ENCODE measurements at regions not wholly inside any gene's neighbourhood (a gene's known extent, or its start where the extent isn't known, plus 50 kb on each side); places are given as distances from the start of the nearest gene placed in this dataset.

- no peak for TF ChIP-seq MAX (IDR thresholded peaks at IDR 0.05)
Measured at GRCh38 chr4:111773858-111774257, 371.4 kb upstream of the FAM241A start (continued).

- Histone ChIP-seq H3K27ac (ENCODE audit: low read depth in 1 of 2, low read length in 2 of 2) (no peak overlapping the region), H3K4me1 (ENCODE audit: control insufficient read depth in 4 of 4, insufficient read depth in 4 of 4, low read length in 3 of 4) (no peaks in the 10 kb centered on the region), H3K36me3 (ENCODE audit: control insufficient read depth in 4 of 4, insufficient read depth in 3 of 4, low read depth in 1 of 4, low read length in 3 of 4) (no peaks in the 10 kb centered on the region), H3K9me3 (ENCODE audit: control insufficient read depth in 4 of 4, low read length in 3 of 4) (no peaks in the 10 kb centered on the region), H3K4me3 (ENCODE audit: low read depth in 1 of 3, low read length in 3 of 3) (no peak overlapping the region), H3K27me3 (ENCODE audit: control insufficient read depth in 4 of 4, insufficient read depth in 4 of 4, low read length in 3 of 4) (peaks cover 0 to 5% (median 1%) of the 10 kb centered on the region in 4 donors), H3K9ac (ENCODE audit: low read depth in 1 of 2, low read length in 2 of 2) (no peak overlapping the region)
- TF ChIP-seq SP1 (IDR thresholded peaks at IDR 0.05), result no peak
- no peak for TF ChIP-seq NR2F2 (IDR thresholded peaks at IDR 0.05)
- TF ChIP-seq GABPA (IDR thresholded peaks at IDR 0.05 in 1 of 2, conservative IDR thresholded peaks at IDR 0.05 in 1 of 2), result no peak
- no peak for TF ChIP-seq HNF4A (conservative IDR thresholded peaks at IDR 0.05)
- TF ChIP-seq FOXA1 (IDR thresholded peaks at IDR 0.05), result no peak
- 43% methylated on average over 4 of the region's 4 CpGs for WGBS
- no peak for DNase-seq (ENCODE audit: low spot score)
Measured at GRCh38 chr4:111775556-111776297, 369.5 kb upstream of the FAM241A start.

DNA sequence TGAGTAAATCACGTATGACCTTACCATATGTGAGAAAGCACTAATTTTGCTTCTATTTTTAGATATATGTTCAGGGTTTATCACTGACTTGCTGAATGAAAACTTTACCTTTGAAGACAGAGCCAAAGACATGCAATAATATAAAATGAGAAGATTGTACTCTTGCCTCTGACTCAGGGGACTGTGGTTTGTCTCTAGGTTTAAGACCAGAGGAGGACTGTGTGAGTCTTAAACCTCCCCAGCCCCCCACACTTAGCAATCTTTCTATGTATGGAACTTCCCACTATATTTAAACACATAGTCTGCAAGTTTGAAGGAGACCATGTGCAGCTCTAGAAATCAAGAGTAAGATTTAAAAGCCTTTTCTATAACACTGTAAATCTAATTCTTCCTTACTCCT lies 368.7 kb upstream of the FAM241A start:
- 57% methylated on average over 1 of the region's 1 CpG for WGBS
- TF ChIP-seq SP1 (IDR thresholded peaks at IDR 0.05), result no peak
- no peak for TF ChIP-seq YY1 (IDR thresholded peaks at IDR 0.05)
- no peak for TF ChIP-seq RAD21 (IDR thresholded peaks at IDR 0.05)
- TF ChIP-seq, protein P1, sequence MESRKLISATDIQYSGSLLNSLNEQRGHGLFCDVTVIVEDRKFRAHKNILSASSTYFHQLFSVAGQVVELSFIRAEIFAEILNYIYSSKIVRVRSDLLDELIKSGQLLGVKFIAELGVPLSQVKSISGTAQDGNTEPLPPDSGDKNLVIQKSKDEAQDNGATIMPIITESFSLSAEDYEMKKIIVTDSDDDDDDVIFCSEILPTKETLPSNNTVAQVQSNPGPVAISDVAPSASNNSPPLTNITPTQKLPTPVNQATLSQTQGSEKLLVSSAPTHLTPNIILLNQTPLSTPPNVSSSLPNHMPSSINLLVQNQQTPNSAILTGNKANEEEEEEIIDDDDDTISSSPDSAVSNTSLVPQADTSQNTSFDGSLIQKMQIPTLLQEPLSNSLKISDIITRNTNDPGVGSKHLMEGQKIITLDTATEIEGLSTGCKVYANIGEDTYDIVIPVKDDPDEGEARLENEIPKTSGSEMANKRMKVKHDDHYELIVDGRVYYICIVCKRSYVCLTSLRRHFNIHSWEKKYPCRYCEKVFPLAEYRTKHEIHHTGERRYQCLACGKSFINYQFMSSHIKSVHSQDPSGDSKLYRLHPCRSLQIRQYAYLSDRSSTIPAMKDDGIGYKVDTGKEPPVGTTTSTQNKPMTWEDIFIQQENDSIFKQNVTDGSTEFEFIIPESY (IDR thresholded peaks at IDR 0.05), result no peak
- TF ChIP-seq RXRA (IDR thresholded peaks at IDR 0.05), result no peak
- no peak for TF ChIP-seq JUND (IDR thresholded peaks at IDR 0.05)
- no peak for TF ChIP-seq TAF1 (conservative IDR thresholded peaks at IDR 0.05)
- no peak for TF ChIP-seq FOXA2 (IDR thresholded peaks at IDR 0.05)
- TF ChIP-seq MAX (IDR thresholded peaks at IDR 0.05), result no peak
- TF ChIP-seq NR2F2 (IDR thresholded peaks at IDR 0.05), result no peak
- TF ChIP-seq EGR1 (IDR thresholded peaks at IDR 0.05; ENCODE audit: low read depth in 2 of 2), result no peak
- TF ChIP-seq, protein P2, sequence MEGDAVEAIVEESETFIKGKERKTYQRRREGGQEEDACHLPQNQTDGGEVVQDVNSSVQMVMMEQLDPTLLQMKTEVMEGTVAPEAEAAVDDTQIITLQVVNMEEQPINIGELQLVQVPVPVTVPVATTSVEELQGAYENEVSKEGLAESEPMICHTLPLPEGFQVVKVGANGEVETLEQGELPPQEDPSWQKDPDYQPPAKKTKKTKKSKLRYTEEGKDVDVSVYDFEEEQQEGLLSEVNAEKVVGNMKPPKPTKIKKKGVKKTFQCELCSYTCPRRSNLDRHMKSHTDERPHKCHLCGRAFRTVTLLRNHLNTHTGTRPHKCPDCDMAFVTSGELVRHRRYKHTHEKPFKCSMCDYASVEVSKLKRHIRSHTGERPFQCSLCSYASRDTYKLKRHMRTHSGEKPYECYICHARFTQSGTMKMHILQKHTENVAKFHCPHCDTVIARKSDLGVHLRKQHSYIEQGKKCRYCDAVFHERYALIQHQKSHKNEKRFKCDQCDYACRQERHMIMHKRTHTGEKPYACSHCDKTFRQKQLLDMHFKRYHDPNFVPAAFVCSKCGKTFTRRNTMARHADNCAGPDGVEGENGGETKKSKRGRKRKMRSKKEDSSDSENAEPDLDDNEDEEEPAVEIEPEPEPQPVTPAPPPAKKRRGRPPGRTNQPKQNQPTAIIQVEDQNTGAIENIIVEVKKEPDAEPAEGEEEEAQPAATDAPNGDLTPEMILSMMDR (IDR thresholded peaks at IDR 0.05; ENCODE audit: low read depth, low read length, missing input control), result no peak
- H3K4me1 ChIP-seq (ENCODE audit: control insufficient read depth in 4 of 4, insufficient read depth in 4 of 4, low read length in 3 of 4), result no peaks in the 10 kb centered on the region
- no peak overlapping the region for H3K4me3 ChIP-seq (ENCODE audit: low read depth in 1 of 3, low read length in 3 of 3)
- H3K36me3 ChIP-seq (ENCODE audit: control insufficient read depth in 4 of 4, insufficient read depth in 3 of 4, low read depth in 1 of 4, low read length in 3 of 4), result no peaks in the 10 kb centered on the region
- H3K9me3 ChIP-seq (ENCODE audit: control insufficient read depth in 4 of 4, low read length in 3 of 4), result no peaks in the 10 kb centered on the region
- no peak overlapping the region for H3K9ac ChIP-seq (ENCODE audit: low read depth in 1 of 2, low read length in 2 of 2)
- peaks cover 0 to 2% (median 1%) of the 10 kb centered on the region in 4 donors for H3K27me3 ChIP-seq (ENCODE audit: control insufficient read depth in 4 of 4, insufficient read depth in 4 of 4, low read length in 3 of 4)
- no peak overlapping the region for H3K27ac ChIP-seq (ENCODE audit: low read depth in 1 of 2, low read length in 2 of 2)
- no peak for DNase-seq (ENCODE audit: low spot score)

Data from liver (tissue), 8 donors.